22Rv1 (cell line): ENCODE measurements at regions not wholly inside any gene's neighbourhood (a gene's known extent, or its start where the extent isn't known, plus 50 kb on each side); places are given as distances from the start of the nearest gene placed in this dataset.

Source experiments
- CTCF ChIP-seq: fragments of 450-650 bp; IDR thresholded peaks from 2 replicates; pipeline ENCODE4 v1.5.1; 2017; ENCODE audit warnings: mild to moderate bottlenecking
- ZFX ChIP-seq: fragments of 450-650 bp; IDR thresholded peaks from 2 replicates; pipeline ENCODE4 v1.6.1; 2017; ENCODE audit warnings: antibody characterized with exemption, borderline replicate concordance

DNA sequence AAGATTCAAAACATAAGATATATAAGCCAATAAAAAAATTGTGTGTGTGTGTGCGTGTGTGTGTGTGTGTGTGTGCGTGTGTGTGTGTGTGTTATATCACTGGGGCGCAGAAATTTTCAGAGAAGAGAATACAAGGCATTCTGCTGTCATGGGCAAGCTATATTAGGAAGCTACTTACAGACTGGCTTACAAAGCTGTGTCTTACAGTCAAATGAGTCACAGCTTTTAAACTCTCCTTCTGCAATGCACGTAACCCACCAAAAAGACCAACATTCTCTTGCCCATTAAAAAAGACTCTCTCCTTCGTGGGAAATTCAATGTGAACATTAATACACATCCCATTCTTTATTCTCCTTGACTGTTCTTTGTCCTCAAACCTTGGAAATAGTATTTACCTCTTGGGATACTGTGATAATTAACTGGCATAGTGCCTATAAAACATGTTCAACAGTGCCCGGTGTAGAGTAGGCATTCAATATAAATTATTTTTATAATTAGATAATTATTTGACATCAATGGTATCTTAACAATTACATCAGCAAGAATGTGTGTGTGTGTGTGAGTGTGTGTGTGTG is 860.4 kb upstream of the SOX9 start:
- TF ChIP-seq CTCF (no peak), ZFX (no peak)
